Loucy (cell line): ENCODE measurements at regions not wholly inside any gene's neighbourhood (a gene's known extent, or its start where the extent isn't known, plus 50 kb on each side); places are given as distances from the start of the nearest gene placed in this dataset.
"Not testable (repeated sequence)": the region's sequence is repeated elsewhere in the genome, so short reads cannot be mapped to it uniquely, and the experiment has no call there.

Experiments used
- H2AFZ ChIP-seq: fragments of 200-600 bp; sonication (generic); 2 replicates; pipeline ENCODE4 v1.6.0; 2016; ENCODE audit warnings: antibody characterized with exemption, mild to moderate bottlenecking, low read length, moderate library complexity
- H3F3A ChIP-seq: fragments of 200-600 bp; 2 replicates; pipeline ENCODE4 v1.6.0; 2016; ENCODE audit warnings: antibody characterized with exemption, low read depth, mild to moderate bottlenecking
- H3K27me3 ChIP-seq: fragments of 200-600 bp; sonication (generic); 2 replicates; pipeline ENCODE4 v1.6.1; 2014; ENCODE audit warnings: low read length, mild to moderate bottlenecking; ENCODE audit not compliant: insufficient read depth, poor library complexity, severe bottlenecking
- H3K36me3 ChIP-seq: fragments of 200-600 bp; sonication (generic); 2 replicates; pipeline ENCODE4 v1.6.1; 2016; ENCODE audit warnings: low read length; ENCODE audit not compliant: insufficient read depth
- H3K4me1 ChIP-seq: fragments of 200-600 bp; sonication (generic); 2 replicates; pipeline ENCODE4 v1.5.1; 2014; ENCODE audit warnings: low read length, mild to moderate bottlenecking; ENCODE audit not compliant: insufficient read depth, poor library complexity, severe bottlenecking
- H3K4me2 ChIP-seq: fragments of 200-600 bp; sonication (generic); 2 replicates; pipeline ENCODE4 v1.6.0; 2014; ENCODE audit warnings: antibody characterized with exemption, low read length, low read depth, mild to moderate bottlenecking; ENCODE audit not compliant: poor library complexity, severe bottlenecking
- H3K4me3 ChIP-seq: fragments of 200-600 bp; sonication (generic); 2 replicates; pipeline ENCODE4 v1.5.1; 2014; ENCODE audit warnings: low read length, mild to moderate bottlenecking, mixed read lengths; ENCODE audit not compliant: poor library complexity, severe bottlenecking
- H3K79me2 ChIP-seq: fragments of 200-600 bp; sonication (generic); 2 replicates; pipeline ENCODE4 v1.6.1; 2014; ENCODE audit warnings: low read length; ENCODE audit not compliant: insufficient read depth
- H3K9ac ChIP-seq: fragments of 200-600 bp; sonication (generic); 2 replicates; pipeline ENCODE4 v1.6.0; 2014; ENCODE audit warnings: mild to moderate bottlenecking, low read depth, low read length, moderate library complexity; ENCODE audit not compliant: poor library complexity, severe bottlenecking
- H3K9me2 ChIP-seq: fragments of 200-600 bp; sonication (generic); replicated peaks from 2 replicates; pipeline ENCODE4 v1.6.1; 2016; ENCODE audit warnings: low read depth, low read length, mixed read lengths
- H3K9me3 ChIP-seq: fragments of 200-600 bp; sonication (generic); 2 replicates; pipeline ENCODE4 v1.6.1; 2014; ENCODE audit warnings: mild to moderate bottlenecking, antibody characterized with exemption, low read length, low read depth; ENCODE audit not compliant: insufficient read depth
- H4K20me1 ChIP-seq: fragments of 200-600 bp; sonication (generic); 2 replicates; pipeline ENCODE4 v1.6.0; 2014; ENCODE audit warnings: antibody characterized with exemption, low read length, mild to moderate bottlenecking; ENCODE audit not compliant: insufficient read depth, poor library complexity, severe bottlenecking
- CTCF ChIP-seq: fragments of 200-600 bp; sonication (generic); conservative IDR thresholded peaks from 2 replicates; pipeline ENCODE4 v1.5.1; 2014; ENCODE audit warnings: mild to moderate bottlenecking, antibody characterized with exemption, low read length
- EZH2phosphoT487 ChIP-seq: fragments of 200-600 bp; IDR thresholded peaks from 2 replicates; pipeline ENCODE4 v1.6.1; 2018; ENCODE audit warnings: antibody characterized with exemption, mild to moderate bottlenecking, moderate library complexity, borderline replicate concordance

- no peaks in the 10 kb centered on the region for H3K9me3 ChIP-seq
- TF ChIP-seq CTCF (no peak), EZH2phosphoT487 (no peak)
- H3K4me3 ChIP-seq, result no peak overlapping the region
- H3K4me1 ChIP-seq, result peaks cover 5% of the 10 kb centered on the region
- H2AFZ ChIP-seq, result no peak overlapping the region
- H4K20me1 ChIP-seq, result no peaks in the 10 kb centered on the region
- H3K27me3 ChIP-seq, result peaks cover 6% of the 10 kb centered on the region
- H3F3A ChIP-seq, result no peaks in the 10 kb centered on the region
- H3K4me2 ChIP-seq, result no peak overlapping the region
- no peaks in the 10 kb centered on the region for H3K36me3 ChIP-seq
- no peaks in the 10 kb centered on the region for H3K9me2 ChIP-seq
- no peak overlapping the region for H3K9ac ChIP-seq
- no peaks in the 10 kb centered on the region for H3K79me2 ChIP-seq
Measured at GRCh38 chr15:38997841-38998240, 433.2 kb upstream of the RASGRP1 start.

GRCh38 chr15:39000008-39000734 is 435.6 kb upstream of the RASGRP1 start:
- Histone ChIP-seq H3K4me1 (peaks cover 5% of the 10 kb centered on the region), H3K9me3 (no peaks in the 10 kb centered on the region), H3K79me2 (no peaks in the 10 kb centered on the region), H3K27me3 (peaks cover 6% of the 10 kb centered on the region), H2AFZ (no peak overlapping the region), H3K4me3 (no peak overlapping the region), H3K36me3 (no peaks in the 10 kb centered on the region), H3K4me2 (no peak overlapping the region), H3K9me2 (no peaks in the 10 kb centered on the region), H3F3A (no peaks in the 10 kb centered on the region), H3K9ac (no peak overlapping the region), H4K20me1 (no peaks in the 10 kb centered on the region)
- TF ChIP-seq EZH2phosphoT487 (no peak), CTCF (no peak)

GRCh38 chr15:39009740-39010139 is 445.1 kb upstream of the RASGRP1 start:
- Histone ChIP-seq H3K27me3 (peaks cover 6% of the 10 kb centered on the region), H3K9me2 (no peaks in the 10 kb centered on the region), H4K20me1 (no peaks in the 10 kb centered on the region), H2AFZ (no peak overlapping the region), H3K4me2 (no peak overlapping the region), H3K9me3 (peaks cover 13% of the 10 kb centered on the region; the same call in 1 of the 2 replicates), H3F3A (no peaks in the 10 kb centered on the region), H3K79me2 (no peaks in the 10 kb centered on the region), H3K9ac (no peak overlapping the region), H3K4me3 (no peak overlapping the region), H3K36me3 (no peaks in the 10 kb centered on the region), H3K4me1 (no peaks in the 10 kb centered on the region)
- TF ChIP-seq EZH2phosphoT487 (no peak), CTCF (no peak)

- not testable (repeated sequence) for H3F3A ChIP-seq, H3K4me3 ChIP-seq, H4K20me1 ChIP-seq, H3K9ac ChIP-seq, H3K4me1 ChIP-seq, H3K4me2 ChIP-seq, H3K79me2 ChIP-seq, H3K9me2 ChIP-seq, H3K27me3 ChIP-seq, H3K36me3 ChIP-seq, H2AFZ ChIP-seq
- H3K9me3 ChIP-seq, result peaks cover 13% of the 10 kb centered on the region; the same call in 1 of the 2 replicates
Measured at GRCh38 chr15:39011066-39011465, 446.5 kb upstream of the RASGRP1 start.
